SK-N-MC (cell line): ENCODE measurements at regions not wholly inside any gene's neighbourhood (a gene's known extent, or its start where the extent isn't known, plus 50 kb on each side); places are given as distances from the start of the nearest gene placed in this dataset.

Source experiments
- EZH2 ChIP-seq: fragments of 200-600 bp; sonication (generic); IDR thresholded peaks from one replicate; pipeline ENCODE4 v1.6.1; 2017; ENCODE audit warnings: antibody characterized with exemption
- FOXP2 ChIP-seq: optimal IDR thresholded peaks from 2 replicates; pipeline ENCODE3; 2011; ENCODE audit warnings: mild to moderate bottlenecking, moderate library complexity; ENCODE audit not compliant: insufficient read depth; ENCODE audit errors: extremely low read length, control extremely low read depth
- POLR2AphosphoS5 ChIP-seq: IDR thresholded peaks from 2 replicates; pipeline ENCODE4 v1.6.1; 2012; ENCODE audit warnings: mild to moderate bottlenecking, low read depth, low read length, borderline replicate concordance

DNA sequence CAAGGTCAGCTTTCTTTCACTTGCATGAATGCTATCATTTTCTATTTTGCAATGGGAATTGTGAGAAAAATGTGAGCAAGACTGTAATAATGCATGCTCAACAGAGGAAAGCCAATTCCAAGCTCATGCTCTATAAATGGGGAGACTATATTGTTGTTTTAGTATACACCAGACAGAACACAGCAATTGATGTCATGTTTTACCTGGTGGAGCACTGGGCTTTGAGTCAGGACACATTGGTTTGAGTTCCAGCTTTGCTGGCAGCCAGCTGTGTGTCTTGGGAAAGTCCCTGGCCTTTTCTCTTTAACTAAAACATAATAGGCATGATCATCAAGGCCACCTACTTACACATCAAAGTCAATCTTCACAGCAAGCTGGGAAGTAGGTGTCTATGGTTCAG lies 83.3 kb downstream of the FOXA2 start:
- TF ChIP-seq EZH2 (no peak), POLR2AphosphoS5 (no peak), FOXP2 (no peak)
